IPS DF 4.7 (cell line): ENCODE measurements at regions not wholly inside any gene's neighbourhood (a gene's known extent, or its start where the extent isn't known, plus 50 kb on each side); places are given as distances from the start of the nearest gene placed in this dataset.
"Not testable (repeated sequence)": the region's sequence is repeated elsewhere in the genome, so short reads cannot be mapped to it uniquely, and the experiment has no call there.

Source experiments
- DNase-seq: peaks from one replicate; pipeline ENCODE4 v3.0.0-alpha.2; 2013; ENCODE audit warnings: low spot score; ENCODE audit errors: extremely low read depth

DNA sequence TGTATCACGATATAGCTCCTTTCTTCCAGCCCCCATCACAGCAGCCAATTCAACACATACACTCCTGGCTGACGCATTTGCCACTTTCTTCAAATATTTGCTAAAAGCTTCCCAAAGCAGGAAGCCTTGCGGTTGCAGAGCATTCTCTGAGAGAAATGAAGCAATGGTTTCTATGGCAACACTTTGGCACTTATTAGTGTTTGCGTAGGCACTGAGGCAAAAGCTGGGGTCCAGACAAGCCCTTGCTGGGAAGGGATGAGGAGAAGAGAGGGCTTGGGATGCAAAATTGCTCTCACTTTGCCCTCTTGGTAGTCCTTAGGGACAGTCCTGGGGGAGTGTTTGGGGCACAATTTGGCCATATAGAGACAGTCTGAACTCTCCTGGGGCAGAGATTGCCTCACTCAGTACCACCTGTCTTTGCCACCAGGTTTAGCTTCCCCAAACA is 55.0 kb upstream of the PAK3 start:
- DNase-seq = no peak

DNA sequence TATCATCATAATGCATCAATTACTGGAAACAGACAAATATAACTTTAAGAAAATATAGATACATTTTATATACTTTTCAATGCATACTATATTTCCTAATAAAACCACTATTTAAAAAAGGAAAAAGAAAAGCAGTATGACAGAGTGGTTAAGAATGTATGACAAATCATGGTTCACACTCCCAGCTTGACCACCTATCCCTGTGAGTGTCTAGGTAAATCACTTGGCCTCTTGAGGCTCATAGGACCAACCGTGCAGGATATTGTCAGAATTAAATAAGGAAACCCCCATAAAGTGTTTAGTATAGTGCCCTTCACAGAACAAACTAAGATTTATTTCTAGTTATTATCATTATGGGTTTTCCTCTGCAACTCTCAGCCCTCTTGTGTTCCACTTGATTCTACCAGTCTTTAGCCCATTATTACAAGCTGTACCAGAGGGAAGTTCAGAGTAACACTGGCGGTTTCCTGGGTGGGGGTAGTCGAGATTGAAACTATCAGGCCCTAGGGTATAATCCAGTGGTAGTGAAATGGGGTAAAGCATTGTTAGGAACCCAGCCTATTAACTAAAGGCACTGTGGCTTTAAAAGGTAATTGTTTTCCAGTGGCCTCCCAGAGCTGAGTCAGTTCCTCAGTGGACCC is 55.5 kb upstream of the PAK3 start:
- DNase-seq = no peak

GRCh38 chrX:111039606-111040005 is 56.4 kb upstream of the PAK3 start:
- DNase-seq = no peak

GRCh38 chrX:111035991-111036390 is 60.0 kb upstream of the PAK3 start:
- DNase-seq = no peak

GRCh38 chrX:111035256-111035655 is 60.7 kb upstream of the PAK3 start:
- no peak for DNase-seq

- not testable (repeated sequence) for DNase-seq
These were observed 73.0 kb upstream of the PAK3 start for GRCh38 chrX:111022998-111023397.

GRCh38 chrX:111020283-111020682 is 75.7 kb upstream of the PAK3 start:
- DNase-seq = no peak

- DNase-seq = no peak
These were observed 82.1 kb upstream of the PAK3 start for GRCh38 chrX:111013778-111014455.

GRCh38 chrX:111010111-111010510 is 85.9 kb upstream of the PAK3 start:
- DNase-seq = no peak

GRCh38 chrX:111009256-111009655 is 86.7 kb upstream of the PAK3 start:
- DNase-seq = no peak

- no peak for DNase-seq
These were observed 87.9 kb upstream of the PAK3 start for GRCh38 chrX:111008126-111008525.

GRCh38 chrX:111007238-111007637 is 88.8 kb upstream of the PAK3 start:
- DNase-seq = no peak

- no peak for DNase-seq
These were observed 89.9 kb upstream of the PAK3 start for GRCh38 chrX:111006116-111006515.

GRCh38 chrX:111005166-111005565 is 90.8 kb upstream of the PAK3 start:
- DNase-seq = no peak

- no peak for DNase-seq
These were observed 92.9 kb upstream of the PAK3 start for GRCh38 chrX:111003118-111003517.

GRCh38 chrX:110992611-110993010 is 103.4 kb upstream of the PAK3 start:
- DNase-seq = peak; percentile 22

DNA sequence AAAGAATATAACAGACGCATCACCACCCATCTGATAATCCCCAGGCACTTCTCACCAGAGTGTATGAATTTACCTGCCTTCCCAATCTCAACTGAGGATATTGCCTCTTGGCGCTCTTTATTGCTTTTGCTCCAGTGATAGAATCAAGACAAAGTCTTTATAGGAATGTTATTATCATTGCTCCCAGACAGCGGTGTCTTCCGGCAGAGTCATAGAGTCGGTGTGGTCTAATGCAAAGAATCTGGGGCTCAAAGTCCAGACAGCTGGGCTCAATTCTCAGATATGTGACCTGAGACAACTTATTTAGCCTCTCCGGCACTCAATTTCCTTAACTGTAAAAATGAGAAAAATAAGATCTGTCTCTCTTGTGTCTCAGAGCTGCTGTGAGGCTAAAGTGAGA is 106.1 kb upstream of the PAK3 start:
- DNase-seq = no peak

- no peak for DNase-seq
These were observed 106.5 kb upstream of the PAK3 start for GRCh38 chrX:110989447-110989846.

GRCh38 chrX:110987292-110987691 is 108.7 kb upstream of the PAK3 start:
- DNase-seq = no peak

- no peak for DNase-seq
These were observed 110.5 kb upstream of the PAK3 start for GRCh38 chrX:110985470-110985869.

GRCh38 chrX:110983024-110983423 is 113.0 kb upstream of the PAK3 start:
- no peak for DNase-seq

- no peak for DNase-seq
These were observed 129.2 kb upstream of the PAK3 start for GRCh38 chrX:110966839-110967238.

DNA sequence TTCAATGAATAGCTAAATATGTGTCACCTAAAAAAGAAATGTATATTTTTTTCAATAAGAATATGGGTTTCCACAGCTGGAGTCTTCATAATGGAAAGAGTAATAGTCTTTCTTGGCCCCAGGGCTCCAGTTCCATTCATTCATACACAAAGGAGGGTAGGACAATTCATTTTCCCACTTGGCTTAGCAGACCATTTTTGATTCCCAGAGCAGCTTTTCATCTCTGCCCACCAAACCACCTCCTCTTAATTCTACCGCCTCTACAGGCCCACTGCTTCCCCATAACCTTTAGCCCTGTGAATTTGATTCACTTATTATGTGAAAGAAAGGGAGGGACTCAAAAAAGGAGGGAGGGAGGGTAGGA is 129.9 kb upstream of the PAK3 start:
- no peak for DNase-seq
